GM19043 (cell line): ENCODE measurements at regions not wholly inside any gene's neighbourhood (a gene's known extent, or its start where the extent isn't known, plus 50 kb on each side); places are given as distances from the start of the nearest gene placed in this dataset.

ENCODE experiments used
- ATAC-seq: cut with Tn5 transposase; IDR thresholded peaks from one replicate; pipeline ENCODE4 v1.9.1; 2021; ENCODE audit warnings: low read depth; ENCODE audit not compliant: unreplicated experiment

DNA sequence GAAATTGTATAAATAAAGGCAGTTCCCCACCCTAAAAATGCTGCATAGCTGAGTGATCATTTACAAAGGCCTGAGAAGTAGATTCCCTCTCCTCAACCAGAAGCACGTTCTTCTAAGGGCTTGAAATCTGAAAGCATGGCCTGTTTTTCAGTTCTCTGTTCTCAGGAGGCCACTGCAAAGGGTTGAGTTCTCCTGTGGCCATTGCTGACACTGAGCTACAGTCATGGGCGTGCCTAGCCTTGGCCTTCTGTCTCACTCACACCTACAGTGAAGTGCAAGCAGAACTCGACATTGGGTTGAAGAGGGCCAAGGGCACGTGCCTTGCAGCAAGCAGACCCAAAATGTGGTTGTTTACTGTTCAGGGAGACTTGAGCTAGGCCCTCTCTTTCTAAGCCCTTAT lies 276.6 kb upstream of the VLDLR start:
- no peak for ATAC-seq

DNA sequence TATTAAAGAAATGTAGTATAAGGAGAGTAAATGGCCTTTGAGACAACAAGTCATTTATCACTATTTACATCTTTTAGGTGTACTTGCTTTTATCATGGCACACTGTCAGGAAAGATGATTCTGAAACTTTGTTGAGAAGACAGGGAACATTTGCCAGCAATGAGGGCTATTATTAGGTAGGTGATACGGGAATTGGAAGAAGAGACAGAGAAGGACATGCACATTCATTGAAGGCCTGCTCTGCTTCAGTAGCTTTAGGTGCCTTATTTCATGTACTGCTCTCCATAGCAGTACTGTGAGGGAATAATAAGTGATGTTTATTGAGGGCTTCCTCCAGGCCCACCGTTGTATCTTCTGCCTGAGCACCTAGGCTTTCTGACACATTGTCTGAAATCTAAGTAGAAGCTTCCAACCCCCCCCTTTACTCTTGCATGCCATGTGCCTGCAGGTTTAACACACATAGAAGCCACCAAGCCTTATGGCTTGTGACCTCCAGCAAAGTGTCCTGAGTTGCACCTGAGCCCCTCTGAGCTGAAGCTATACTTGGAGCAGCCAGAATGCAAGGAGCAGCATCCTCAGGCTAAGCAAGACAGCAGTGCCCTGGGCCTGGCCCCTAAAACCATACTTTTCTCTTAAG lies 275.2 kb upstream of the VLDLR start:
- ATAC-seq: no peak

GRCh38 chr9:2351324-2351723 lies 270.3 kb upstream of the VLDLR start:
- no peak for ATAC-seq

- no peak for ATAC-seq
Measured at GRCh38 chr9:2354216-2354615, 267.4 kb upstream of the VLDLR start.

- ATAC-seq: no peak
Measured at GRCh38 chr9:2354856-2355696, 266.5 kb upstream of the VLDLR start.

GRCh38 chr9:2355697-2355983 lies 265.9 kb upstream of the VLDLR start:
- ATAC-seq: no peak

GRCh38 chr9:2356041-2356790 lies 265.4 kb upstream of the VLDLR start:
- ATAC-seq: no peak

GRCh38 chr9:2359891-2360471 lies 261.6 kb upstream of the VLDLR start:
- ATAC-seq: no peak

DNA sequence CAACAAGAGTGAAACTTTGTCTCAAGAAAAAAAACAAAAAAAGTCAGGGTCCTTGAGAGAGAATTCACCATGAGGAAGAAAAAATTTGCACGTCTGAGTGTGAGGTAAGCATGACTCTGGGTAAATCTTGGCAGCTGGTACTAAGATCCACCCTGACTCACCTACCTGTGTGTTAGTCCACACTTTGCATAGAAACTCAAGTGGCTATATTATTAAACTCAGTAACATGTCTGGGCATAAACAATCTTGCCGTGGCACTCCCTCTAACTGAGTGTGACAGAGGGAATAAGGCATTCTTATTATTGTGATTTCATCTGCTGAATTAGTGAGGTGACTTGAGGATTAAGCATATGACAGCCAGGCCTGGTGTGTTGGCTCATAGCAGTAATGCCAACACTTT lies 259.4 kb upstream of the VLDLR start:
- ATAC-seq: no peak

- ATAC-seq: no peak
Measured at GRCh38 chr9:2363138-2363745, 258.3 kb upstream of the VLDLR start.

GRCh38 chr9:2363781-2364180 lies 257.8 kb upstream of the VLDLR start:
- ATAC-seq: no peak

DNA sequence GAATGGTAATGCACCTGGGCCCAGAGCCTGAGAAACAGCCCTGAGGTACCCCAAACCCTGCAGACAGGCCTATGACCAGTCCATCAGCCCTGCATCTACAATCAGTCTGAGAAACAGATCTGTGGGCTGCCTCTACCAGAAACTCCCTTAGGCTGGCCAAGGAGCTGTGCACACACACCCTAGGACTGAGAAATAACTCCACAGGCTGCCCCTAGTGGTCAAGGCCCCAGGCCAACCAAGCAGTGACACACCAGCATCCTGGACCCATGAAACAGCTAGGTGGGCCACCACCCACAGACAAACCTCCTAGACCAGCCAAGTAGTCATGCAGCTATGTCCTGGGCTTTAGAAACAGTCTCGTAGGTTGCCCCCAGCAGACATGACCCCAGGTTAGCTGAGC lies 253.6 kb upstream of the VLDLR start:
- no peak for ATAC-seq

DNA sequence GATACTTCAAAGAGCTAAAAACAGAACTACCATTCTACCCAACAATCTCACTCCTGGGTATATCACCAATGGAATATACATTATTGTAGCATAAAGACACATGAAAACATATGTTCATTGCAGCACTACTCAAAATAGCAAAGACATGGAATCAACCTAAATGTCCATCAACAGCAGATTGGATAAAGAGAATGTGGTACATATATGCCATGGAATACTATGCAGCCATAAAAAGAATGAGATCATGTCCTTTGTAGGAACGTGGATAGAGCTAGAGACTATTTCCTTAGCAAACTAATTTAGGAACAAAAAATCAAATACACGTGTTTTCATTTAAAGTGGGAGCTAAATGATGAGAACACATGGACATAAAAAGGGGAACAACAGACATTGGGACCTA lies 247.9 kb upstream of the VLDLR start:
- ATAC-seq: no peak

GRCh38 chr9:2375114-2375513 lies 246.5 kb upstream of the VLDLR start:
- no peak for ATAC-seq

DNA sequence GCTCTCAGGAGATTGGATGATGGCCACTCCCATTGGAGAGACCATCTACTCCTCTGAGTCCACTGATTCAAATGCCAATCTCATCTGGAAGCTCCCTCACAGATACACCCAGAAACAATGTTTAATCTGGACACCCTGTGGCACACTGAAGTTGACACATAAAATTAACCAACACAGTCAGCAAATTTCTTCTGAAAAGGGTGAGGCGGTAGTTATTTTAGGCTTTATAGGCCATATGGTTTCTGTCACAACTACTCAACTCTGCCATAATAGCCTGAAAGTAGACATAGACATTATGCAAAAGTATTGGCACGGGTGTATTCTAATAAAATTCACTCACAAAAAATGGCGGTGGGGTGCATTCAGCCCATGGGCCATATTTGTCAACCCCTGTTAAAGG lies 244.5 kb upstream of the VLDLR start:
- no peak for ATAC-seq

DNA sequence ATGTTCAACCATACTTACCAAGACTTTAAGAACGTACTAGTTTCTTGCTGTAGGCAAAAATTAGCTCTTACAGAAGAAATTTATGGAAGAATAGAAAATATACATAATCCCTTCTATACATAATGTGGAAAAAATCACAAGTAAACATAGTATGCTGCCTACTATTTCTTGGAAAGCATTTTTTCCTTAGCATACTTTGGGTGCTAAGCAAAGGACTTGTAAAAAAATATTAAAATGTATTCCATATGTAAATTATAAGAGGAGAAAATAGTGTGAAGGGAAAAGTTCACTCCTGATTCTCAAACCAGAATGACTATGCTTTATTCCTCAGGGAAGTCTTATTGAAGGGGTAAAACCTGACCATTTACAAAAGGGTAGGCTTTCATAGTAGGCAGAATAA lies 243.8 kb upstream of the VLDLR start:
- ATAC-seq: no peak

- ATAC-seq: no peak
Measured at GRCh38 chr9:2378266-2378665, 243.3 kb upstream of the VLDLR start.

GRCh38 chr9:2378816-2379215 lies 242.8 kb upstream of the VLDLR start:
- ATAC-seq: no peak

- no peak for ATAC-seq
Measured at GRCh38 chr9:2384741-2385140, 236.8 kb upstream of the VLDLR start.

DNA sequence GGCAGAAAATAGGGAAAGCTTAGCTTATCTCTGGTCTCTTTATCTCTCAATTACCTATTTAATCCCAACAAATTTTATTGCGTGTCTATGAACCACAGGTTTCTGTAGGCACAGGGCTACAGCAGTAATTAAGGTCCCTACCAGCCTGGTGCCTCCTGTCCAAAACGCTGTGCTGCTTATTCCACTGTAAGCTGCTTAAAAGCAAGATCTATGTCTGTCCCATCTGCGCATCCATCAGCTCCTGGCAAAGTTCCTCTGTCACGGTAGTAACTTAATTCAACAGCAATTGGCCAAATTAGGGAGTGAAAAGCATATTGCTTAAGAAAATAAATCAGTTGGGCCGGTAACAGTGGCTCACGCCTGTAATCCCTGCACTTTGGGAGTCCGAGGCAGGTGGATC lies 235.8 kb upstream of the VLDLR start:
- no peak for ATAC-seq

DNA sequence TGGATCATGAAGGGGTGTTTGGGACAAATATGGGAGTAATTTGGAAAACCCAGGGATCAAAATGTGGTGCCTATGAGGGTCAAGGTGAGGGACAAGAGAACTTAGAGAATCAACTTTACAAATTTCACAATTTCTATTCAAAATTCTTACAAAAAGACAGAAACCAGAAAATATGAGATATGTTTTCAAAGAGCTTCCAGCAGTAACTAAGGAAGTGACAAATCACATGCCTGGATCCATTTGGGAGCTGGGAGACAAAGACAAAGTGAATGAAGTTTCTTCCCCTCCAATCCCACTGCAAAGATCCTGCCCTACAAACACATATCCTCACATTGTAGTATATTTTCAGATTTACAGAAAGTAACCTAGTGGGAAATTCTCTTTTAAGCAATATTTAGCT lies 235.0 kb upstream of the VLDLR start:
- no peak for ATAC-seq
